ENCODE measurements at regions not wholly inside any gene's neighbourhood (a gene's known extent, or its start where the extent isn't known, plus 50 kb on each side); places are given as distances from the start of the nearest gene placed in this dataset.

- TF ChIP-seq, protein P1, sequence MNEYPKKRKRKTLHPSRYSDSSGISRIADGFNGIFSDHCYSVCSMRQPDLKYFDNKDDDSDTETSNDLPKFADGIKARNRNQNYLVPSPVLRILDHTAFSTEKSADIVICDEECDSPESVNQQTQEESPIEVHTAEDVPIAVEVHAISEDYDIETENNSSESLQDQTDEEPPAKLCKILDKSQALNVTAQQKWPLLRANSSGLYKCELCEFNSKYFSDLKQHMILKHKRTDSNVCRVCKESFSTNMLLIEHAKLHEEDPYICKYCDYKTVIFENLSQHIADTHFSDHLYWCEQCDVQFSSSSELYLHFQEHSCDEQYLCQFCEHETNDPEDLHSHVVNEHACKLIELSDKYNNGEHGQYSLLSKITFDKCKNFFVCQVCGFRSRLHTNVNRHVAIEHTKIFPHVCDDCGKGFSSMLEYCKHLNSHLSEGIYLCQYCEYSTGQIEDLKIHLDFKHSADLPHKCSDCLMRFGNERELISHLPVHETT (CRISPR knock-in tag; conservative IDR thresholded peaks at IDR 0.05 in 1 of 2, IDR thresholded peaks at IDR 0.05 in 1 of 2), result no peak
Measured at GRCh38 chrX:33817266-33817665, 314.8 kb downstream of the FAM47A start (continued).

DNA sequence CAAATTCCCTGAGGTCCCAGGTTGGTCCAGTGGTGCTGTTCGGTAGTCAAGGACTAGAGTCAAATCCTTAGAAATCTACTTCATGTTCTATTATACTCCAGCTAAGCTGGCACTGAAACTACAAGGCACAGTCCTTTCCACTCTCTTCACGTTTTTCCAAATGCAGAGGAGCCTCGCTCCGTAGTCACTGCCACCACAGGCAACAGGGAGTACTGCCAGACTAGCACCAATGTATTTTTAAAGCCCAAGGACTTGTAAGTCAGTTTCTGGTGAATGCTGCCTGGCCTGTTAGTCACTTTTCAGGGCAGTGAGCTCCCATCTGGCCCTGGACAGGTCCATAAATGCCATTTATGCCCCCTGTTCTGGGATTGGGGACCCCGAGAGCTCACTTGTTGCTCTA is 323.5 kb downstream of the FAM47A start:
- FAIRE-seq, result no peak
- ATAC-seq, result no peak
- Histone ChIP-seq H3K36me3 (ENCODE audit: control insufficient read depth, insufficient read depth, low read length) (no peaks in the 10 kb centered on the region), H3K27me3 (ENCODE audit: control insufficient read depth in 2 of 2, insufficient read depth in 2 of 2, low read length in 2 of 2) (no peaks in the 10 kb centered on the region), H3K9me1 (ENCODE audit: control insufficient read depth, insufficient read depth, low read length) (no peaks in the 10 kb centered on the region), H3K4me3 (no peak overlapping the region), H3K4me1 (replicated peaks in 1 of 2; ENCODE audit: control insufficient read depth in 2 of 2, insufficient read depth in 2 of 2, low read length in 2 of 2) (no peaks in the 10 kb centered on the region), H4K20me1 (replicated peaks; ENCODE audit: control insufficient read depth, insufficient read depth, low read length) (no peaks in the 10 kb centered on the region), H2AFZ (ENCODE audit: low read depth, low read length) (no peak overlapping the region), H3K4me2 (ENCODE audit: insufficient read depth, low read length) (no peak overlapping the region), H3K27ac (ENCODE audit: extremely low read depth, low read depth, low read length) (no peak overlapping the region), H3K9ac (ENCODE audit: insufficient read depth in 1 of 2, low read depth in 2 of 2, low read length in 2 of 2) (no peak overlapping the region), H3K9me3 (replicated peaks; ENCODE audit: control insufficient read depth, insufficient read depth, low read depth, low read length) (no peaks in the 10 kb centered on the region), H3K79me2 (ENCODE audit: control insufficient read depth, insufficient read depth, low read length) (no peaks in the 10 kb centered on the region)
- intact Hi-C loops (cut with micrococcal nuclease) (no loop called here), in situ Hi-C loops (cut with MboI) (no loop called here)
- no TSS peak for BruUV-seq (replicated peaks)
- DNase-seq (ENCODE audit: extremely low read depth in 1 of 4, low spot score in 3 of 4), result no peak
- ChIA-PET CTCF (ENCODE audit: low intra/inter-chr PET ratio) (no interaction called here), POLR2A (no interaction called here)
- WGBS (ENCODE audit: insufficient coverage, low coverage, missing lambda C conversion rate), result 12% methylated on average over 5 of the region's 5 CpGs
- TF ChIP-seq ELK1 (CRISPR knock-in tag; IDR thresholded peaks at IDR 0.05) (no peak), KLF10 (CRISPR knock-in tag; IDR thresholded peaks at IDR 0.05) (no peak), ADNP (tag; IDR thresholded peaks at IDR 0.05) (no peak), ZNF79 (CRISPR knock-in tag; IDR thresholded peaks at IDR 0.05; ENCODE audit: low read depth) (no peak), ZNF445 (CRISPR knock-in tag; IDR thresholded peaks at IDR 0.05; ENCODE audit: low read depth) (no peak), LEF1 (IDR thresholded peaks at IDR 0.05) (no peak), RBM14 (IDR thresholded peaks at IDR 0.05; ENCODE audit: borderline replicate concordance, insufficient read depth, low read depth, low read length) (no peak), ZNF699 (CRISPR knock-in tag; IDR thresholded peaks at IDR 0.05; ENCODE audit: insufficient replicate concordance) (no peak), RB1 (IDR thresholded peaks at IDR 0.05; ENCODE audit: low read depth) (no peak), RBM17 (IDR thresholded peaks at IDR 0.05; ENCODE audit: borderline replicate concordance, low read depth, low read length) (no peak), BCL6 (CRISPR knock-in tag; IDR thresholded peaks at IDR 0.05) (no peak), ZNF24 (IDR thresholded peaks at IDR 0.05) (no peak), PTTG1 (tag; IDR thresholded peaks at IDR 0.05; ENCODE audit: low read depth) (no peak)
- TF ChIP-seq, protein P2, sequence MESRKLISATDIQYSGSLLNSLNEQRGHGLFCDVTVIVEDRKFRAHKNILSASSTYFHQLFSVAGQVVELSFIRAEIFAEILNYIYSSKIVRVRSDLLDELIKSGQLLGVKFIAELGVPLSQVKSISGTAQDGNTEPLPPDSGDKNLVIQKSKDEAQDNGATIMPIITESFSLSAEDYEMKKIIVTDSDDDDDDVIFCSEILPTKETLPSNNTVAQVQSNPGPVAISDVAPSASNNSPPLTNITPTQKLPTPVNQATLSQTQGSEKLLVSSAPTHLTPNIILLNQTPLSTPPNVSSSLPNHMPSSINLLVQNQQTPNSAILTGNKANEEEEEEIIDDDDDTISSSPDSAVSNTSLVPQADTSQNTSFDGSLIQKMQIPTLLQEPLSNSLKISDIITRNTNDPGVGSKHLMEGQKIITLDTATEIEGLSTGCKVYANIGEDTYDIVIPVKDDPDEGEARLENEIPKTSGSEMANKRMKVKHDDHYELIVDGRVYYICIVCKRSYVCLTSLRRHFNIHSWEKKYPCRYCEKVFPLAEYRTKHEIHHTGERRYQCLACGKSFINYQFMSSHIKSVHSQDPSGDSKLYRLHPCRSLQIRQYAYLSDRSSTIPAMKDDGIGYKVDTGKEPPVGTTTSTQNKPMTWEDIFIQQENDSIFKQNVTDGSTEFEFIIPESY (CRISPR knock-in tag; IDR thresholded peaks at IDR 0.05), result no peak
- TF ChIP-seq, protein P3, sequence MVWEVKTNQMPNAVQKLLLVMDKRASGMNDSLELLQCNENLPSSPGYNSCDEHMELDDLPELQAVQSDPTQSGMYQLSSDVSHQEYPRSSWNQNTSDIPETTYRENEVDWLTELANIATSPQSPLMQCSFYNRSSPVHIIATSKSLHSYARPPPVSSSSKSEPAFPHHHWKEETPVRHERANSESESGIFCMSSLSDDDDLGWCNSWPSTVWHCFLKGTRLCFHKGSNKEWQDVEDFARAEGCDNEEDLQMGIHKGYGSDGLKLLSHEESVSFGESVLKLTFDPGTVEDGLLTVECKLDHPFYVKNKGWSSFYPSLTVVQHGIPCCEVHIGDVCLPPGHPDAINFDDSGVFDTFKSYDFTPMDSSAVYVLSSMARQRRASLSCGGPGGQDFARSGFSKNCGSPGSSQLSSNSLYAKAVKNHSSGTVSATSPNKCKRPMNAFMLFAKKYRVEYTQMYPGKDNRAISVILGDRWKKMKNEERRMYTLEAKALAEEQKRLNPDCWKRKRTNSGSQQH (CRISPR knock-in tag; IDR thresholded peaks at IDR 0.05), result no peak
